Activated naive CD4-positive, alpha-beta T cell treated with anti-CD3 and anti-CD28 coated beads, Interleukin-2, amount 10 ng/mL, durations not matched to agents 7 days and 5 days (primary cell): ENCODE measurements at regions not wholly inside any gene's neighbourhood (a gene's known extent, or its start where the extent isn't known, plus 50 kb on each side); places are given as distances from the start of the nearest gene placed in this dataset.

ENCODE experiments used
- CTCF ChIA-PET: fragments of 350-600 bp; sonication (Branson Sonifier 250); formaldehyde crosslinking; loops from one replicate; lab custom pipeline; 2021; ENCODE audit warnings: antibody characterized with exemption; lab: Charles Lee
- DNase-seq: peaks from one replicate; pipeline ENCODE4 v3.0.0-alpha.2; 2020
- H3K27ac Mint-ChIP-seq: one replicate; pipeline ENCODE4 v1.8.0; 2021; ENCODE audit warnings: mild to moderate bottlenecking, moderate library complexity, mixed read lengths
- H3K27me3 Mint-ChIP-seq: one replicate; pipeline ENCODE4 v1.8.0; 2021; ENCODE audit warnings: mild to moderate bottlenecking, mixed read lengths
- H3K36me3 Mint-ChIP-seq: one replicate; pipeline ENCODE4 v1.8.0; 2021; ENCODE audit warnings: mixed read lengths
- H3K4me1 Mint-ChIP-seq: one replicate; pipeline ENCODE4 v1.8.0; 2021; ENCODE audit warnings: mixed read lengths
- H3K4me3 Mint-ChIP-seq: one replicate; pipeline ENCODE4 v1.8.0; 2021; ENCODE audit warnings: mild to moderate bottlenecking, moderate library complexity, mixed read lengths
- H3K9me3 Mint-ChIP-seq: one replicate; pipeline ENCODE4 v1.8.0; 2021; ENCODE audit warnings: mixed read lengths

GRCh38 chr14:97644365-97644764, 847.2 kb downstream of the VRK1 start:
- H3K27ac Mint-ChIP-seq = no peak overlapping the region
- DNase-seq = no peak
- H3K4me3 Mint-ChIP-seq = no peak overlapping the region
- H3K4me1 Mint-ChIP-seq = peaks cover 16% of the 10 kb centered on the region
- peaks cover 6% of the 10 kb centered on the region for H3K27me3 Mint-ChIP-seq
- CTCF ChIA-PET = no interaction called here
- no peaks in the 10 kb centered on the region for H3K36me3 Mint-ChIP-seq
- no peaks in the 10 kb centered on the region for H3K9me3 Mint-ChIP-seq

- CTCF ChIA-PET = no interaction called here
- H3K27ac Mint-ChIP-seq = no peak overlapping the region
Observed at GRCh38 chr14:97649752-97650151, 852.6 kb downstream of the VRK1 start.

GRCh38 chr14:97655169-97655948, 858.2 kb downstream of the VRK1 start:
- no peak overlapping the region for H3K4me3 Mint-ChIP-seq
- H3K27ac Mint-ChIP-seq = no peak overlapping the region
- DNase-seq = no peak
- H3K27me3 Mint-ChIP-seq = no peaks in the 10 kb centered on the region
- no peaks in the 10 kb centered on the region for H3K9me3 Mint-ChIP-seq
- CTCF ChIA-PET = interaction anchor here (0.7 kb wide), 1 partner anchor 171 kb away, joined by 3 read pairs; no protein-coding TSS in a partner anchor
- no peaks in the 10 kb centered on the region for H3K36me3 Mint-ChIP-seq
- peaks cover 8% of the 10 kb centered on the region for H3K4me1 Mint-ChIP-seq

More at GRCh38 chr14:97649752-97650151, 852.6 kb downstream of the VRK1 start:
- H3K36me3 Mint-ChIP-seq = no peaks in the 10 kb centered on the region
- DNase-seq = no peak
- H3K4me1 Mint-ChIP-seq = no peaks in the 10 kb centered on the region
- peaks cover 6% of the 10 kb centered on the region for H3K27me3 Mint-ChIP-seq
- no peaks in the 10 kb centered on the region for H3K9me3 Mint-ChIP-seq
- H3K4me3 Mint-ChIP-seq = no peak overlapping the region

GRCh38 chr14:97657609-97658008, 860.4 kb downstream of the VRK1 start:
- H3K9me3 Mint-ChIP-seq = no peaks in the 10 kb centered on the region
- no peak for DNase-seq
- no peak overlapping the region for H3K27ac Mint-ChIP-seq
- CTCF ChIA-PET = no interaction called here
- H3K4me3 Mint-ChIP-seq = no peak overlapping the region
- no peaks in the 10 kb centered on the region for H3K36me3 Mint-ChIP-seq
- no peaks in the 10 kb centered on the region for H3K27me3 Mint-ChIP-seq
- H3K4me1 Mint-ChIP-seq = peaks cover 8% of the 10 kb centered on the region

GRCh38 chr14:97687944-97688630, 890.9 kb downstream of the VRK1 start:
- DNase-seq = no peak
- Mint-ChIP-seq H3K4me3 (no peak overlapping the region), H3K9me3 (peaks cover 1% of the 10 kb centered on the region), H3K27ac (no peak overlapping the region), H3K27me3 (no peaks in the 10 kb centered on the region), H3K4me1 (peaks cover 16% of the 10 kb centered on the region), H3K36me3 (no peaks in the 10 kb centered on the region)
- CTCF ChIA-PET = no interaction called here

- Mint-ChIP-seq H3K4me3 (no peak overlapping the region), H3K27me3 (no peaks in the 10 kb centered on the region), H3K27ac (no peak overlapping the region), H3K4me1 (peaks cover 21% of the 10 kb centered on the region), H3K36me3 (no peaks in the 10 kb centered on the region), H3K9me3 (peaks cover 1% of the 10 kb centered on the region)
- CTCF ChIA-PET = no interaction called here
- no peak for DNase-seq
Observed at GRCh38 chr14:97688631-97689336, 891.6 kb downstream of the VRK1 start.

- CTCF ChIA-PET = no interaction called here
- Mint-ChIP-seq H3K36me3 (peaks cover 2% of the 10 kb centered on the region), H3K27ac (no peak overlapping the region), H3K9me3 (peaks cover 3% of the 10 kb centered on the region), H3K27me3 (no peaks in the 10 kb centered on the region), H3K4me1 (peaks cover 12% of the 10 kb centered on the region), H3K4me3 (no peak overlapping the region)
- no peak for DNase-seq
Observed at GRCh38 chr14:97692084-97692483, 894.9 kb downstream of the VRK1 start.

- DNase-seq = no peak
- H3K4me1 Mint-ChIP-seq = peaks cover 42% of the 10 kb centered on the region
- H3K36me3 Mint-ChIP-seq = peaks cover 19% of the 10 kb centered on the region
- no peak overlapping the region for H3K4me3 Mint-ChIP-seq
- H3K27me3 Mint-ChIP-seq = no peaks in the 10 kb centered on the region
- H3K9me3 Mint-ChIP-seq = peaks cover 24% of the 10 kb centered on the region
- CTCF ChIA-PET = no interaction called here
- H3K27ac Mint-ChIP-seq = no peak overlapping the region
Observed at GRCh38 chr14:97695456-97695981, 898.3 kb downstream of the VRK1 start.

GRCh38 chr14:97697772-97698171, 900.6 kb downstream of the VRK1 start:
- Mint-ChIP-seq H3K4me3 (no peak overlapping the region), H3K27ac (peak overlapping the region; percentile 60), H3K9me3 (peaks cover 26% of the 10 kb centered on the region), H3K4me1 (peaks cover 58% of the 10 kb centered on the region), H3K27me3 (no peaks in the 10 kb centered on the region), H3K36me3 (peaks cover 19% of the 10 kb centered on the region)
- CTCF ChIA-PET = no interaction called here
- DNase-seq = peak; percentile 52

GRCh38 chr14:97699026-97699425, 901.8 kb downstream of the VRK1 start:
- DNase-seq = no peak
- H3K4me1 Mint-ChIP-seq = peaks cover 64% of the 10 kb centered on the region
- no peaks in the 10 kb centered on the region for H3K27me3 Mint-ChIP-seq
- no peak overlapping the region for H3K27ac Mint-ChIP-seq
- no peak overlapping the region for H3K4me3 Mint-ChIP-seq
- CTCF ChIA-PET = interaction anchor here (1.0 kb wide), 1 partner anchor 278 kb away, joined by 3 read pairs; no protein-coding TSS in a partner anchor
- peaks cover 19% of the 10 kb centered on the region for H3K36me3 Mint-ChIP-seq
- H3K9me3 Mint-ChIP-seq = peaks cover 31% of the 10 kb centered on the region

GRCh38 chr14:97703006-97703760, 906.0 kb downstream of the VRK1 start:
- peak overlapping the region; percentile 92 for H3K27ac Mint-ChIP-seq
- peak overlapping the region; percentile 27 for H3K4me3 Mint-ChIP-seq
- CTCF ChIA-PET = no interaction called here
- no peaks in the 10 kb centered on the region for H3K27me3 Mint-ChIP-seq
- peaks cover 16% of the 10 kb centered on the region for H3K36me3 Mint-ChIP-seq
- peaks cover 91% of the 10 kb centered on the region for H3K4me1 Mint-ChIP-seq
- H3K9me3 Mint-ChIP-seq = peaks cover 22% of the 10 kb centered on the region
- peak; percentile 57 for DNase-seq

- peak overlapping the region; percentile 6 for H3K4me3 Mint-ChIP-seq
- no peak for DNase-seq
- peak overlapping the region; percentile 92 for H3K27ac Mint-ChIP-seq
- peaks cover 16% of the 10 kb centered on the region for H3K9me3 Mint-ChIP-seq
- peaks cover 5% of the 10 kb centered on the region for H3K36me3 Mint-ChIP-seq
- no peaks in the 10 kb centered on the region for H3K27me3 Mint-ChIP-seq
- peaks cover 91% of the 10 kb centered on the region for H3K4me1 Mint-ChIP-seq
- CTCF ChIA-PET = interaction anchor here (1.1 kb wide), 1 partner anchor 20 kb away, joined by 3 read pairs; no protein-coding TSS in a partner anchor
Observed at GRCh38 chr14:97704316-97704885, 907.2 kb downstream of the VRK1 start.

GRCh38 chr14:97705107-97705506, 907.9 kb downstream of the VRK1 start:
- H3K27ac Mint-ChIP-seq = peak overlapping the region; percentile 92
- CTCF ChIA-PET = interaction anchor here (0.9 kb wide), 1 partner anchor 273 kb away, joined by 4 read pairs; no protein-coding TSS in a partner anchor
- no peak for DNase-seq
- H3K27me3 Mint-ChIP-seq = no peaks in the 10 kb centered on the region
- H3K4me3 Mint-ChIP-seq = no peak overlapping the region
- peaks cover 94% of the 10 kb centered on the region for H3K4me1 Mint-ChIP-seq
- H3K36me3 Mint-ChIP-seq = peaks cover 7% of the 10 kb centered on the region
- H3K9me3 Mint-ChIP-seq = peaks cover 11% of the 10 kb centered on the region
